ENCODE measurements at regions not wholly inside any gene's neighbourhood (a gene's known extent, or its start where the extent isn't known, plus 50 kb on each side); places are given as distances from the start of the nearest gene placed in this dataset.

- Histone ChIP-seq H3K56ac (ENCODE audit: insufficient read length, low read depth, low read length) (no peak overlapping the region), H4K8ac (replicated peaks; ENCODE audit: insufficient read length, low read depth, low read length) (no peak overlapping the region), H3K4me2 (ENCODE audit: insufficient read depth, insufficient read length, low read length) (no peak overlapping the region), H2AK5ac (ENCODE audit: insufficient read length, low read length) (no peak overlapping the region), H2AFZ (ENCODE audit: low read length) (no peak overlapping the region), H2BK12ac (ENCODE audit: insufficient read length, low read depth, low read length) (no peak overlapping the region), H3K4ac (ENCODE audit: low read depth, low read length) (no peak overlapping the region), H2BK120ac (ENCODE audit: low read depth, low read length, poor library complexity, severe bottlenecking) (no peak overlapping the region), H2BK5ac (ENCODE audit: insufficient read length, low read length) (no peak overlapping the region), H3K4me1 (ENCODE audit: insufficient read depth, low read length) (no peaks in the 10 kb centered on the region), H2BK15ac (ENCODE audit: low read depth, low read length) (no peak overlapping the region), H3K27me3 (ENCODE audit: insufficient read depth, low read length) (peaks cover 4% of the 10 kb centered on the region; the same call in 1 of the 2 replicates), H3K9me3 (ENCODE audit: control insufficient read depth, low read depth, low read length) (no peaks in the 10 kb centered on the region), H4K5ac (ENCODE audit: insufficient read length, low read depth, low read length) (no peak overlapping the region), H3K18ac (ENCODE audit: insufficient read length, low read depth, low read length) (no peak overlapping the region), H3K23me2 (ENCODE audit: insufficient read length, low read depth, low read length, poor library complexity, severe bottlenecking) (no peaks in the 10 kb centered on the region), H3K23ac (ENCODE audit: insufficient read length, low read depth, low read length) (no peak overlapping the region), H3T11ph (ENCODE audit: low read length) (no peak overlapping the region), H4K91ac (ENCODE audit: insufficient read length, low read depth, low read length) (no peak overlapping the region), H4K20me1 (ENCODE audit: control insufficient read depth, insufficient read depth, insufficient read length) (no peaks in the 10 kb centered on the region), H2BK20ac (ENCODE audit: low read depth, low read length, poor library complexity, severe bottlenecking) (no peak overlapping the region), H3K79me1 (ENCODE audit: insufficient read depth, low read depth, low read length, poor library complexity, severe bottlenecking) (no peaks in the 10 kb centered on the region), H3K14ac (ENCODE audit: insufficient read depth, low read length) (no peak overlapping the region), H3K79me2 (ENCODE audit: insufficient read depth, low read length) (no peaks in the 10 kb centered on the region), H3K27ac (ENCODE audit: insufficient read length, low read depth, low read length) (no peak overlapping the region), H3K9ac (ENCODE audit: extremely low read depth, insufficient read length, low read length) (no peak overlapping the region)
- no peak for TF ChIP-seq CTCF (conservative IDR thresholded peaks at IDR 0.05)
- H3K27me3 Mint-ChIP-seq (ENCODE audit: low read depth) = peaks cover 51% of the 10 kb centered on the region
- no peak for DNase-seq
- no CpG with 5 or more reads among the region's 5 CpGs for WGBS (ENCODE audit: extremely low coverage, insufficient read length, low lambda C conversion rate)
- peaks cover 2 to 5% of the 10 kb centered on the region in 2 experiments; a peak in 2 of 5 replicates for H3K9me3 Mint-ChIP-seq
- peaks cover 27 to 29% of the 10 kb centered on the region in 2 experiments for H3K4me1 Mint-ChIP-seq
- H3K36me3 Mint-ChIP-seq (ENCODE audit: insufficient read depth in 1 of 3, low read depth in 3 of 3) = peaks cover 0 to 3% (median 0%) of the 10 kb centered on the region in 3 experiments; a peak in 1 of 7 replicates
- no peak overlapping the region for H3K4me3 Mint-ChIP-seq
- no peak overlapping the region for H3K27ac Mint-ChIP-seq
Measured at GRCh38 chr18:28284132-28284531, 107.2 kb upstream of the CDH2 start.
